ENCODE measurements at regions not wholly inside any gene's neighbourhood (a gene's known extent, or its start where the extent isn't known, plus 50 kb on each side); places are given as distances from the start of the nearest gene placed in this dataset.

GRCh38 chr7:435630-436366, 83.8 kb downstream of the PDGFA start:
- TF ChIP-seq CTCF (conservative IDR thresholded peaks at IDR 0.05 in 1 of 2, IDR thresholded peaks at IDR 0.05 in 1 of 2; ENCODE audit: extremely low read depth in 1 of 2, insufficient read depth in 1 of 2, low read depth in 1 of 2, low read length in 2 of 2): no peak
- TF ChIP-seq EZH2 (IDR thresholded peaks at IDR 0.05; ENCODE audit: borderline replicate concordance, low read length): no peak

Data from mammary epithelial cell (primary cell).